Upper lobe of left lung (tissue), 4 donors: ENCODE measurements at regions not wholly inside any gene's neighbourhood (a gene's known extent, or its start where the extent isn't known, plus 50 kb on each side); places are given as distances from the start of the nearest gene placed in this dataset.

Source experiments
- CTCF ChIP-seq, 6 experiments: fragments of 450-650 bp in 4 of 6; fragments of 200-600 bp in 2 of 6; sonication (generic) in 2 of 6; IDR thresholded peaks; one replicate each; pipeline ENCODE4 v1.5.1; 2016 to 2019; ENCODE audit warnings: antibody characterized with exemption in 6 of 6
- POLR2A ChIP-seq, 4 donors: fragments of 450-650 bp; IDR thresholded peaks; one replicate each; pipeline ENCODE4 v1.5.1; 2016 to 2017; ENCODE audit warnings: antibody characterized with exemption in 4 of 4, mild to moderate bottlenecking in 2 of 4

GRCh38 chr3:62975566-62975965 is 100.3 kb upstream of the CADPS start:
- no peak for TF ChIP-seq CTCF (IDR thresholded peaks at IDR 0.05)
- TF ChIP-seq POLR2A (IDR thresholded peaks at IDR 0.05) = no peak
